IMR-90 (cell line): ENCODE measurements at regions not wholly inside any gene's neighbourhood (a gene's known extent, or its start where the extent isn't known, plus 50 kb on each side); places are given as distances from the start of the nearest gene placed in this dataset.

Experiments used
- ATAC-seq: fragments of 200-7000 bp; cut with Tn5 transposase; 2 replicates; pipeline ENCODE4 v1.9.1; 2020; ENCODE audit warnings: low read depth, mild to moderate bottlenecking, moderate library complexity
- BruUV-seq: library from RNA; stranded (reverse); fragments of 400-500 nt; replicated peaks from 2 replicates; lab custom pipeline; 2021; lab: Mats Ljungman, UMichigan
- CTCF ChIA-PET: fragments of 300-600 bp; formaldehyde crosslinking; extraction: SDS; loops from one replicate; lab custom pipeline; 2021; ENCODE audit warnings: antibody characterized with exemption; lab: Yijun Ruan, JAX
- POLR2A ChIA-PET: fragments of 300-600 bp; sonication (Branson Sonifier 250); formaldehyde crosslinking; loops from one replicate; lab custom pipeline; 2022; ENCODE audit warnings: antibody characterized with exemption; ENCODE audit not compliant: unreplicated experiment; lab: Charles Lee
- DNase-seq: peaks from one replicate; pipeline ENCODE4 v3.0.0; 2013
- H2AFZ ChIP-seq: replicated peaks from 2 replicates; pipeline ENCODE3; 2013; ENCODE audit warnings: low read length, mild to moderate bottlenecking; ENCODE audit not compliant: poor library complexity
- H2AK5ac ChIP-seq: 2 replicates; pipeline ENCODE4 v1.6.1; 2013; ENCODE audit warnings: low read depth, low read length, inconsistent platforms
- H2AK9ac ChIP-seq: replicated peaks from 2 replicates; pipeline ENCODE3; 2013; ENCODE audit warnings: mild to moderate bottlenecking, low read depth, low read length, moderate library complexity; ENCODE audit not compliant: poor library complexity
- H2BK120ac ChIP-seq: 2 replicates; pipeline ENCODE4 v1.6.1; 2013; ENCODE audit warnings: low read depth, low read length, inconsistent platforms
- H2BK15ac ChIP-seq: 3 replicates; pipeline ENCODE4 v1.6.1; 2013; ENCODE audit warnings: low read depth, low read length, inconsistent platforms
- H2BK20ac ChIP-seq: 2 replicates; pipeline ENCODE4 v1.6.1; 2013; ENCODE audit warnings: low read depth, mild to moderate bottlenecking, inconsistent platforms, low read length, moderate library complexity
- H2BK5ac ChIP-seq: 2 replicates; pipeline ENCODE4 v1.6.1; 2013; ENCODE audit warnings: mild to moderate bottlenecking, low read depth, low read length, inconsistent platforms; ENCODE audit not compliant: poor library complexity, severe bottlenecking
- H3K14ac ChIP-seq: replicated peaks from 2 replicates; pipeline ENCODE4 v1.6.1; 2013; ENCODE audit warnings: low read depth, low read length, inconsistent platforms
- H3K18ac ChIP-seq: 2 replicates; pipeline ENCODE4 v1.6.1; 2013; ENCODE audit warnings: low read depth, low read length, control low read depth
- H3K23ac ChIP-seq: 2 replicates; pipeline ENCODE4 v1.6.1; 2013; ENCODE audit warnings: low read depth, low read length, inconsistent platforms
- H3K27ac ChIP-seq: 2 replicates; pipeline ENCODE4 v1.5.1; 2013; ENCODE audit warnings: mild to moderate bottlenecking, control low read depth, low read length; ENCODE audit not compliant: insufficient read depth
- H3K27me3 ChIP-seq: 2 replicates; pipeline ENCODE4 v1.6.1; 2013; ENCODE audit warnings: low read length; ENCODE audit not compliant: control insufficient read depth, insufficient read depth
- H3K36me3 ChIP-seq: 2 replicates; pipeline ENCODE4 v1.6.1; 2013; ENCODE audit warnings: low read length, mixed read lengths; ENCODE audit not compliant: control insufficient read depth, insufficient read depth
- H3K4ac ChIP-seq: 2 replicates; pipeline ENCODE4 v1.6.1; 2013; ENCODE audit warnings: low read depth, low read length, inconsistent platforms
- H3K4me1 ChIP-seq: 2 replicates; pipeline ENCODE4 v1.6.1; 2013; ENCODE audit warnings: low read length, mixed read lengths; ENCODE audit not compliant: control insufficient read depth, insufficient read depth
- H3K4me2 ChIP-seq: 2 replicates; pipeline ENCODE4 v1.6.1; 2013; ENCODE audit warnings: low read depth, mild to moderate bottlenecking, control low read depth, low read length, moderate library complexity
- H3K4me3 ChIP-seq: 2 replicates; pipeline ENCODE4 v1.5.1; 2013; ENCODE audit warnings: low read depth, mild to moderate bottlenecking, control low read depth, low read length, moderate library complexity; ENCODE audit not compliant: insufficient read depth
- H3K56ac ChIP-seq: 2 replicates; pipeline ENCODE4 v1.6.1; 2013; ENCODE audit warnings: low read length, inconsistent platforms; ENCODE audit not compliant: insufficient read depth; ENCODE audit errors: extremely low read depth
- H3K79me1 ChIP-seq, 2 experiments: 2 replicates each; pipeline ENCODE4 v1.6.1; 2013; ENCODE audit warnings: low read length in 2 of 2, inconsistent platforms in 1 of 2, low read depth in 1 of 2
- H3K9ac ChIP-seq: 2 replicates; pipeline ENCODE4 v1.6.1; 2013; ENCODE audit warnings: low read depth, low read length, control low read depth
- H3K9me1 ChIP-seq: 2 replicates; pipeline ENCODE4 v1.6.1; 2013; ENCODE audit warnings: low read length, inconsistent platforms; ENCODE audit not compliant: insufficient read depth
- H3K9me3 ChIP-seq: 2 replicates; pipeline ENCODE4 v1.6.1; 2013; ENCODE audit warnings: low read length; ENCODE audit not compliant: control insufficient read depth, insufficient read depth
- H4K20me1 ChIP-seq: 2 replicates; pipeline ENCODE4 v1.6.1; 2013; ENCODE audit warnings: low read length, inconsistent platforms; ENCODE audit not compliant: insufficient read depth
- H4K5ac ChIP-seq: 2 replicates; pipeline ENCODE4 v1.6.1; 2013; ENCODE audit warnings: mild to moderate bottlenecking, low read depth, low read length, control low read depth
- H4K8ac ChIP-seq, 2 experiments: 2 replicates each; pipeline ENCODE4 v1.6.1; 2013; ENCODE audit warnings: low read depth in 2 of 2, low read length in 2 of 2, control low read depth in 1 of 2, inconsistent platforms in 1 of 2
- H4K91ac ChIP-seq: 2 replicates; pipeline ENCODE4 v1.6.1; 2013; ENCODE audit warnings: low read depth, low read length, inconsistent platforms; ENCODE audit not compliant: insufficient read depth
- BHLHE40 ChIP-seq: fragments of 150-350 bp; IDR thresholded peaks from 2 replicates; pipeline ENCODE4 v1.6.1; 2016; ENCODE audit warnings: mild to moderate bottlenecking, low read depth, low read length
- CEBPB ChIP-seq: IDR thresholded peaks from 2 replicates; pipeline ENCODE4 v1.6.1; 2012; ENCODE audit warnings: low read depth, low read length, improper control_type of control experiment
- CHD1 ChIP-seq: IDR thresholded peaks from 2 replicates; pipeline ENCODE4 v1.6.1; 2012; ENCODE audit warnings: low read depth, low read length, improper control_type of control experiment
- CTCF ChIP-seq: conservative IDR thresholded peaks from 2 replicates; pipeline ENCODE4 v1.5.1; 2012; ENCODE audit warnings: mild to moderate bottlenecking, low read depth, low read length, improper control_type of control experiment
- ELK1 ChIP-seq: fragments of 150-350 bp; IDR thresholded peaks from 2 replicates; pipeline ENCODE4 v1.6.1; 2016; ENCODE audit warnings: low read depth, mild to moderate bottlenecking, low read length, moderate library complexity, borderline replicate concordance
- FOS ChIP-seq: fragments of 150-350 bp; IDR thresholded peaks from 2 replicates; pipeline ENCODE4 v1.6.1; 2016; ENCODE audit warnings: low read depth, low read length
- MAFK ChIP-seq: IDR thresholded peaks from 2 replicates; pipeline ENCODE4 v1.6.1; 2012; ENCODE audit warnings: low read depth, low read length, improper control_type of control experiment
- MAZ ChIP-seq: IDR thresholded peaks from 2 replicates; pipeline ENCODE4 v1.6.1; 2012; ENCODE audit warnings: low read depth, mild to moderate bottlenecking, low read length, improper control_type of control experiment, moderate library complexity, borderline replicate concordance
- MXI1 ChIP-seq: IDR thresholded peaks from 2 replicates; pipeline ENCODE4 v1.6.1; 2012; ENCODE audit warnings: low read depth, mild to moderate bottlenecking, low read length, moderate library complexity, borderline replicate concordance
- NFE2L2 ChIP-seq: fragments of 150-350 bp; IDR thresholded peaks from 2 replicates; pipeline ENCODE4 v1.6.1; 2016; ENCODE audit warnings: low read depth, mild to moderate bottlenecking, low read length
- POLR2A ChIP-seq: IDR thresholded peaks from 2 replicates; pipeline ENCODE4 v1.6.1; 2012; ENCODE audit warnings: mild to moderate bottlenecking, low read depth, low read length
- RAD21 ChIP-seq: IDR thresholded peaks from 2 replicates; pipeline ENCODE4 v1.6.1; 2012; ENCODE audit warnings: low read length, improper control_type of control experiment
- RCOR1 ChIP-seq: IDR thresholded peaks from 2 replicates; pipeline ENCODE4 v1.6.1; 2012; ENCODE audit warnings: mild to moderate bottlenecking, low read length, improper control_type of control experiment; ENCODE audit not compliant: insufficient replicate concordance
- RFX5 ChIP-seq: IDR thresholded peaks from 2 replicates; pipeline ENCODE4 v1.8.0; 2012; ENCODE audit warnings: low read depth, mild to moderate bottlenecking, low read length, moderate library complexity
- SMC3 ChIP-seq: fragments of 150-350 bp; IDR thresholded peaks from 2 replicates; pipeline ENCODE4 v1.6.1; 2016; ENCODE audit warnings: low read depth, mild to moderate bottlenecking, antibody characterized with exemption, low read length, moderate library complexity
- USF2 ChIP-seq: fragments of 150-350 bp; IDR thresholded peaks from 2 replicates; pipeline ENCODE4 v1.6.1; 2017; ENCODE audit warnings: mild to moderate bottlenecking, antibody characterized with exemption, low read length, low read depth
- WGBS, 2 experiments: methylation state at CpG; one replicate each; pipeline versions ENCODE4 v1.1.5 to v1.1.7; 2013; ENCODE audit warnings: missing lambda C conversion rate in 2 of 2; ENCODE audit not compliant: insufficient read length in 1 of 2; ENCODE audit errors: extremely low coverage in 2 of 2; 5-methylcytosine and 5-hydroxymethylcytosine counted together
- dilution Hi-C: fragments of 300-500 bp; cut with HindIII; formaldehyde crosslinking; loops from one replicate; pipeline ENCODE4 v1.14.3; 2018; ENCODE audit warnings: low sequenced_read_pairs; ENCODE audit not compliant: unreplicated experiment
- in situ Hi-C: fragments of 300-500 bp; cut with MboI; formaldehyde crosslinking; loops from 3 replicates; pipeline ENCODE4 v1.14.3; 2019; ENCODE audit warnings: low sequenced_read_pairs, inconsistent platforms, mixed read lengths
- intact Hi-C: fragments of 100-400 bp; cut with micrococcal nuclease; formaldehyde crosslinking; loops from 2 replicates; pipeline ENCODE4 v1.10.0; 2022

GRCh38 chr2:104431701-104432121, 422.2 kb upstream of the POU3F3 start:
- Histone ChIP-seq H4K20me1 (no peaks in the 10 kb centered on the region), H2BK5ac (no peak overlapping the region), H3K9ac (no peak overlapping the region), H3K4me3 (no peak overlapping the region), H3K18ac (no peak overlapping the region), H3K14ac (no peak overlapping the region), H3K27ac (no peak overlapping the region), H3K79me1 (no peaks in the 10 kb centered on the region), H3K36me3 (no peaks in the 10 kb centered on the region), H3K4me2 (no peak overlapping the region), H2AFZ (no peak overlapping the region), H2BK15ac (no peak overlapping the region), H3K56ac (no peak overlapping the region), H2BK120ac (no peak overlapping the region), H2BK20ac (no peak overlapping the region), H2AK5ac (no peak overlapping the region), H2AK9ac (no peak overlapping the region), H4K91ac (no peak overlapping the region), H3K4ac (no peak overlapping the region), H3K9me3 (no peaks in the 10 kb centered on the region), H4K5ac (no peak overlapping the region), H3K23ac (no peak overlapping the region), H3K9me1 (no peaks in the 10 kb centered on the region), H3K27me3 (no peaks in the 10 kb centered on the region), H3K4me1 (no peaks in the 10 kb centered on the region), H4K8ac (no peak overlapping the region)
- DNase-seq (no peak), ATAC-seq (no peak)
- CTCF ChIA-PET: no interaction called here
- no TSS peak for BruUV-seq
- in situ Hi-C loops: no loop called here
- intact Hi-C loops: no loop called here
- 100% methylated on average over 2 of the region's 7 CpGs; no CpG with 5 or more reads in 1 of the 2 experiments for WGBS, 2 experiments
- dilution Hi-C loops: no loop called here
- POLR2A ChIA-PET: no interaction called here
- TF ChIP-seq MXI1 (no peak), RAD21 (no peak), SMC3 (no peak), RFX5 (no peak), USF2 (no peak), NFE2L2 (no peak), ELK1 (no peak), MAFK (no peak), CEBPB (no peak), CTCF (no peak), POLR2A (no peak), FOS (no peak), MAZ (no peak), BHLHE40 (no peak), CHD1 (no peak), RCOR1 (no peak)
